Breast epithelium (tissue), 3 donors: ENCODE measurements at regions not wholly inside any gene's neighbourhood (a gene's known extent, or its start where the extent isn't known, plus 50 kb on each side); places are given as distances from the start of the nearest gene placed in this dataset.

Experiments
- POLR2A ChIP-seq: fragments of 450-650 bp; IDR thresholded peaks from one replicate; pipeline ENCODE4 v1.6.1; 2016; ENCODE audit warnings: antibody characterized with exemption, mild to moderate bottlenecking, moderate library complexity
- POLR2AphosphoS5 ChIP-seq, 3 donors: sonication (generic); formaldehyde crosslinking; IDR thresholded peaks; one replicate each; pipeline ENCODE4 v1.6.1; 2017; ENCODE audit warnings: antibody characterized with exemption in 3 of 3
- TF ChIP-seq, protein P1 (sequence below), 3 donors: fragments of 450-650 bp; IDR thresholded peaks; one replicate each; pipeline ENCODE4 v1.5.1; 2016 to 2017; ENCODE audit warnings: antibody characterized with exemption in 3 of 3, mild to moderate bottlenecking in 3 of 3, moderate library complexity in 3 of 3

GRCh38 chr2:198966269-198966668 is 491.5 kb downstream of the SATB2 start:
- no peak for TF ChIP-seq POLR2AphosphoS5 (IDR thresholded peaks at IDR 0.05)
- TF ChIP-seq POLR2A: no peak
- TF ChIP-seq, protein P1, sequence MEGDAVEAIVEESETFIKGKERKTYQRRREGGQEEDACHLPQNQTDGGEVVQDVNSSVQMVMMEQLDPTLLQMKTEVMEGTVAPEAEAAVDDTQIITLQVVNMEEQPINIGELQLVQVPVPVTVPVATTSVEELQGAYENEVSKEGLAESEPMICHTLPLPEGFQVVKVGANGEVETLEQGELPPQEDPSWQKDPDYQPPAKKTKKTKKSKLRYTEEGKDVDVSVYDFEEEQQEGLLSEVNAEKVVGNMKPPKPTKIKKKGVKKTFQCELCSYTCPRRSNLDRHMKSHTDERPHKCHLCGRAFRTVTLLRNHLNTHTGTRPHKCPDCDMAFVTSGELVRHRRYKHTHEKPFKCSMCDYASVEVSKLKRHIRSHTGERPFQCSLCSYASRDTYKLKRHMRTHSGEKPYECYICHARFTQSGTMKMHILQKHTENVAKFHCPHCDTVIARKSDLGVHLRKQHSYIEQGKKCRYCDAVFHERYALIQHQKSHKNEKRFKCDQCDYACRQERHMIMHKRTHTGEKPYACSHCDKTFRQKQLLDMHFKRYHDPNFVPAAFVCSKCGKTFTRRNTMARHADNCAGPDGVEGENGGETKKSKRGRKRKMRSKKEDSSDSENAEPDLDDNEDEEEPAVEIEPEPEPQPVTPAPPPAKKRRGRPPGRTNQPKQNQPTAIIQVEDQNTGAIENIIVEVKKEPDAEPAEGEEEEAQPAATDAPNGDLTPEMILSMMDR (IDR thresholded peaks at IDR 0.05): no peak
